HG03159 (cell line): ENCODE measurements at regions not wholly inside any gene's neighbourhood (a gene's known extent, or its start where the extent isn't known, plus 50 kb on each side); places are given as distances from the start of the nearest gene placed in this dataset.
"Not testable (repeated sequence)": the region's sequence is repeated elsewhere in the genome, so short reads cannot be mapped to it uniquely, and the experiment has no call there.

Experiments
- ATAC-seq: cut with Tn5 transposase; IDR thresholded peaks from one replicate; pipeline ENCODE4 v1.9.1; 2021; ENCODE audit warnings: mild to moderate bottlenecking, moderate library complexity; ENCODE audit not compliant: unreplicated experiment

DNA sequence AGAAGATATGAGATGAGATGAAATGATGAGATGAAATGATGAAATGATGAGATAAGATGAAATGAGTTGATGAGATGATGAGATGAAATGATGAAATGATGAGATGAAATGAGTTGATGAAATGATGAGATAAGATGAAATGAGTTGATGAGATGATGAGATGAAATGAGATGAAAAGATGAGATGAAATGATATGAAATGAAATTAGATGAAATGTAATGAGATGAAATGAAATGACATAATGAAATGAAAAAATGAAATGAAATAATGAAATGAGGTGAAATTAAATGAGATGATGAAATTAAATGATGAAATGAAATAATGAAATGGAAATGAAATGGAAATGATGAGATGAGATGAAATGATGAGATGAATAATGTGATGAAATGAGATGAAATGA lies 231.6 kb downstream of the GOLGA6L6 start:
- not testable (repeated sequence) for ATAC-seq

DNA sequence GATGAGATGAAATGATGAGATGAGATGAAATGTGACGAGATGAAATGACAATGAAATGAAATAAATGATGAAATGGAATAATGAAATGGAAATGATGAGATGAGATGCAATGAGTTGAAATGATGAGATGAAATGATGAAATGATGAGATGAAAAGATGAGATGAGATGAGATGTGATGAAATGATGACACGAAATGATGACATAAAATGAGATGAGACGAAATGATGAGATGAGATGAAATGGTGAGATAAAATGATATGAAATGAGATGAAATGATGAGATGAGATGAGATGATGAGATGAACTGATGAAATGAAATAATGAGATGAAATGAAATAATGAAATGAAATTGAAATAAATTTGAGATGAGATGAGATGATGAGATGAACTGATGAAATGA lies 232.2 kb downstream of the GOLGA6L6 start:
- not testable (repeated sequence) for ATAC-seq

DNA sequence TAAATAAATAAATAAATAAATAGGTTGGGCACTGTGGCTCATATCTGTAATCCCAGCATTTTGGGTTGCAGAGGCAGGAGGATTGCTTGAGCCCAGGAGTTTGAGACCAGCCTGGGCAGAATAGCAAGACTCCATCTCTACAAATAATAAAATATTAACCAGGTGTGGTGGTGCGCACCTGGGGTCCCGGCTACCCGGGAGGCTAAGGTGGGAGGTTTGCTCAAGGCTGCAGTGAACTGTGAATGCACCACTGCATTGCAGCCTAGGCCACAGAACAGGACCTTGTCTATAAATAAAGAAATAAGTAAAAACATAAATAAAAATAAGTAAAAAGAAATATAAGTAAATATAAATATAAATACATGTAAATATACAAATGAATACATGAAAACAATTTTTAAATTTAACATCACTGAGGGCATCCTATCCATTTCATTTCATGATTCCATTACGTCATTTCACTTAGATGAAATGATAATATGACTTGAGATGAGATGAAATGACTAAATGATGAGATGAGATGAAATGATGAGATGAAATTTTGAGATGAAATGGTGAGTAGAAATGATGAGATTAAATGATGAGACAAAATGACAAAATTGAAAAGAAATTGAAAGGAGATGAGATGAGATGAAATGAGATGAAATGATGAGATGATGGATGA lies 233.4 kb downstream of the GOLGA6L6 start:
- ATAC-seq = not testable (repeated sequence)

DNA sequence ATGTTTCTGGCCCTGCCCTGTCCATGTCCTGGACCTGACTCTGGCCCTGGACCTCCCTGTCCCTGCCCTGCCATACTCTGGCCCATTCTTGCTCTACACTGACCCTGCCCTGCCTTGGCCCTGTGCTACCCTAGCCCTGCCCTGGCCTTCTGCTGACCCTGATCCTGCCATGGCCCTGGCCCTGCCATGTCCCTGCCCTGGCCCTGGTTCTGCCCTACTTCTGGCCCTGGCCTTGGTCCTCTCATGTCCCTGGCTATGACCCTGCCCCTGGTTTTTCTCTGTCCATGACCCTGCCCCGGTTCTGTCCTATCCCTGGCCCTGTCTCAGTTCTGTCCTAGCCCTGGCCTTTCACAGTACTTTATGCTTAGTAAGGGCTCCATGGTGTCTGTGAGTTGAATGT lies 234.5 kb downstream of the GOLGA6L6 start:
- not testable (repeated sequence) for ATAC-seq

DNA sequence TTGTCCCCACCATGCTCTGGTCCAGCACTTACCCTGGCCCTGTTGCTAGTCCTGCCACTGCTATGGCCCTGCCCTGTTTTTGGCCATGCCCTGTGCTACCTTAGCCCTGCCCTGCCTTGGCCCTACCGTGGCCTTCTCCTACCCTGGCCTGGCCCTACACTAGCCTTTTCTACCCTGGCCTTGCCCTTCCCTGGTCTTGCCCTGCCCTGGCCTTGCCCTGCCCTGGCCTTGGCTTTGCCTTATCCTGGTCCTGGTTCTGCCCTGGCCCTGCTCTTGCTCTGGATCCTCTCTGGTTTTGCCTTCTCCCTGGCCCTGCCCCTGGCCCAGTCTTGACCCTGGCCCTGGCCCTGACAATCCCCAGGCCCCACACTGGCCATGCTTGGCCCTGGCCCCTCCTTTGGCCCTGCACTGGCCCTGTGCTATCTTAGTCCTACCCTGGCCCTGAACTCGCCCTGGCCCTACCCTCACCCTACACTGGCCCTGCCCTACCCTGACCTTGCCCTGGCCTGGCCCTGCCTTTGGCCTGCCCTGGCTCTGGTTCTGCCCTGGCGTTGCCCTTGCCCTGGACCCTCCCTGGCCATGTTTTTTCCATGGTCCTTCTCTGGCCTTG lies 235.0 kb downstream of the GOLGA6L6 start:
- not testable (repeated sequence) for ATAC-seq

DNA sequence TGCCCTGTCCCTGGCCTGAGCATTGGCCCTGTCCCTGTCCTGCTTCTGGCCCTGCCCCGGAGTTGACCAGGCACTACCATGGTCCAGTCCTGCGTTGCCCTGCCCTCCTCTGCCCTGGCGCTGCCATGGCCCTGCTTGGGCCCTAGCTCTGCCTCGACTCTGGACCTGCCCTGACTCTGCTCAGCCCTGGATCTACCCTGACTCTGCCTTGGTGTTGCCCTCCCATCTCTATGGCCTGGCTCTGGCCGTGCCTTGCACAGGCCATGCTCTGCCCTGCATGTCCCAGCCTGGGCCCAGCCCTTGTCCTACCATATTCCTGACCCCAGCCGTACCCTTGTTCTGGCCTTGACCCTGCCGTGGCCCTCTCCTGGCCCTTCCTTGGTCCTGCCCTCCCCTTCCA lies 235.7 kb downstream of the GOLGA6L6 start:
- ATAC-seq = not testable (repeated sequence)

DNA sequence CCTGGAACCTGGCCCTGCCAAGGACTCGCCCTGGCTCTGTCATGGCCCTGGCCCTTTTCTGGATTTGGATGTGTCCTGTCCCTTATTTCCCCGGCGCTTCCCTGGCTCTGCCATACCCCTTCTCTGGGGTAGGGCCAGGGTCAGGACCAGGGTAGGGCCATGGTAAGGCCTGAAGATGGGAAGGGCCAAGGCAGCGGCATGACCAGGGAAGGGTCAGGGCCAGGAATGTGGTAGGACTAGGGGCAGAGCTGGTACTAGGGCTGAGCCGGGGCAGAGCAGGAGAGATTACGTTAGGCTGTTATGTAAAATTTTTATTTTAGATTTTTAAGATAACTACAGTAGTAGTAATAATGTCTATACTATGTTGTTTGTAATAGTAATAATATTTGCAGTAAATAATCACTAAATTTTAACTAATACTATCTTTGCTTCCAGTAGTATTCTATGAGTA lies 236.6 kb downstream of the GOLGA6L6 start:
- not testable (repeated sequence) for ATAC-seq

DNA sequence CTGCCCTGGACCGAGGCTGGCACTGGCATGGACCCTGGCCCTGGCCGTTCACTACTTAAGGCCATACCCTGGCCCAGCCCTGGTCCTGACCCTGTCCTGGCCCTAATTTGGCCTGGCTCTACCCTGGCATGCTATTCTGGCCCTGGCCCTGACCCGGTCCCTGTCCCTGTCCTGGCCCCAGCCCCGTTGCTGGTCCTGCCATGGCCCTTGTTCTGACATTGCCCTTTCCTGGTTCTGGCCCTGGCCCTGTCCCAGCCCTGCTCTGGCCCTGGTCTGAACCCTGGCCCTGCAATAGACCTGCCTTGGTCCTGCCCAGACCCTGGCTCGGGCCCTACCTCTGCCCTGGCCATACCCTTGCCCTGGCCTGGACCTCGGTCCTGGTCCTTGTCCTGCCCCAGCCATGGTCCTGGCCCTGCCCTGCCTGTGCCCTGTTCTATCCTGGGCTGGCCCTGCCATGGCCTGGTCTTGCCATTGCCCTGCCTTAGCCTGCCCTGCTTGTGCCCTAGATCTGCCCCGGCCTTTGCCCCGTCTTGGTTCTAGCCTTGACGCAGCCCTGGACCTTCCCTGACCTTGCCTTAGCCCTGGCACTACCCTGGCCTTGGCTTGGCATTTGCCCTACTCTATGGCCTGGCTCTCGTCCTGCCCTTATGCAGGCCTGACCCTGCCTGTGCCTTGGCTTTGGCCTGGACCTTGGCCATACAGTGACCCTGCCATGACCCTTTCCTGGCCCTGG lies 237.2 kb downstream of the GOLGA6L6 start:
- ATAC-seq = not testable (repeated sequence)

DNA sequence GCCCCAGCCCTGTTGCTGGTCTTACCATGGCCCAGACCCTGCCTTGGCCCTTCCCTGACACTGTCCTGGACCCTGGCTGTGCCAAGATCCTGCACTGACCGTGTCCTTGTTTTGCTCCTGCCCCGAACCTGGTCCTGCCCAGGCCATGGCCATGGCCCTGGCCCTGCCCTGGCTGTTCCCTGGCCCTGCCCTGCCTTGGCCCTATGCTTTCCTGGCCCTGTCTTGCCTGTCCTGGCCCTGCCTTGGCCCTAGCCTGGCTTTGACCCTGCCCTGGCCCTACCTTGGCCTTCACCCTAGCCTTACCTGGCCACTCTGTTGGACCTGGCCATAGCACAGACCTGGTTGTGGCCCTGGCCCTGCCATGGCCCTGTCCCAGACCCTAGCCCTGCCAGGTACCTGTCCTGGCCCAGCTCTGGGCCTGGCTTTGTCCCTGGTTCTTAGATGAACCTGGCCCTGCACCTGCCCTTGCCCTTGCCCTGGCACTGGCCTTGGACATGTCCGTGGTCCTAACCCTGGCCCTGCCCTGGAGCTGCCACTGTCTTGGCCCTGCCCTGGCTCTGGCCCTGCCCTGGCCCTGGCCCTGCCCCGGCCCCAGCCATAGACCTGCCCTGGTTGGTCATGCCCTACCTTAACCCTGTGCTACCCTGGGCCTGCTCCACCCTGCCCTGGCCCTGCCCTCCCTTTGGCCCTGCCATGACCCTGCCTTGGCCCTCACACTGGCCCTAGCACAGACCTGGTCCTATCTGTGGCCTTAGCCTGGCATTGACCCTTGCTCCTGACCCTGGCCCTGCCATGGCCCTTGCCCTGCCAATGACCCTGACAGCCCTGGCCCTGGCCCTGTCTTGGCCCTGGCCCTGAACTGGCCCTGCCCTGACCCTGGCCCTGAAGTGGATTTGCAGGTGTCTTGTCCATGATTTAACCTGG lies 238.1 kb downstream of the GOLGA6L6 start:
- ATAC-seq = not testable (repeated sequence)

DNA sequence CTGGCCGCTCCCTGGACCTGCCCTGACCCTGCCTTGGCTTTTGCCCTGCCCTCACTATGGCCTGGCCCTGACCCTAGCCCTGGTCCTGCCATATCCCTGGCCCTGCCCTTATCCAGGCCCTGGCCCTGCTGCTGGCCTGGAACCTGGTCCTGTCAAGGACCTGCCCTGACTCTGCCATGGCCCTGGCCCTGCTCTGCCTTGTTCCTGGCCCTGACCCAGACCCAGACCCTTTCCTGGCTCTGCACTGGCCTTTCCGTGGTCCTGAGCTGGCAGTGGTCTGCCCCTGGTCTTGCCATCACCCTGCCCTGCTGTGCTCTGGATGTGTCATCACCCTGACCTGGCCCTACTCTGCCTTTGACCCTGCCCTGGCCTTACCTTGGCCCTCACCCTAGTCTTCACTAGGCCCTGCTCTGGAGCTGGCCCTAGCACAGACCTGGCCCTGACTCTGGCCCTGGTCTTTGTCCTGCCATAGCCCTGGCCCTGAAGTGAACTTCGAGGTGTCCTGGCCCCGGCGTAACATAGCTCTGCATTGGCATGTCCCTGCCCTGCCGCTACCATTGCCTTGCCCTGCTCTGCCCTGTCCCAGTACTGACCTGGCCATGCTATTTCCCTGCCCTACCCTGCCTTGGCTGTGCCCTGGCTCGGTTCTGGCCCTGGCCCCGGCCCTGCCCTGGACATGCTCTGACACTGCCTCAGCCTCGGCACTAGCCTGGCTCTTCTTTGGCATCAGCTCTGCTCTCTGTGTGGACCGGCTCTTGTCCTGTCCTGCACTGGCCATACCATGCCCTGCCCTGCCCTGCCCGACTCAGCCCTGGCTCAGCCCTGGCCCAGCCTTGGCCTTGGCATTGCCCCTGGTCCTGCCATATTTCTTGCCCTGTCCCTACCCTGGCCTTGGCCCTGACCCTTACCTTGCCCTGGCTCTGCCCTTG lies 239.2 kb downstream of the GOLGA6L6 start:
- ATAC-seq = not testable (repeated sequence)

DNA sequence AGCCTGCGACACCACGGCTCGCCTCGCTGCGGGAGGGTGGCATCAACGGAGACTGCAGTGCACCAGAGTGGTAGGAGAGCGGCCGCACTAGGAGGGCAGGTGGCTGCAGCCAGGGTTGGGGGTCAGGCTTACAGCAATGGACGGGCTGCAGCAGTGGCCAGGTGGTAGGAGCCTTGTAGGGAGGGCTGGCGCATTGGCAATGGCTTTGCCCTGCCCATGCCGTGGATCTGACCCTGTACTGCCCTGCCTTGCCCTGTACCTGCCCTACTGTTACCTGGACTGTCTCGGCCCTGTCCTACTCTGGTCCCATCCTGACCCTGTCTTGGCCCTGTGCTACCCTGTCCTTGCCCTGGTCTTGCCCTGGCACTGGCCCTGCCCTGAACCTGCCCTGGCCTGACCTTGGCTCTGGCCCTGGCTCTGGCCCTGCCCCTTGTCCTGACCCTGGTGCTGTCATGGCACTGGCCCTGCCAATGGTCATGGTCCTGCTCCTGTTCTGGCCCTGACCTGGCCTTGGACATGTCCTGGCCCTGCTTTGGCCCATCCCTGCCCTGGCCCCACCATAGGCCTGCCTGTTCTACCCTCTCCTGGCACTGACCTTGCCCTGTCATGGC lies 240.0 kb downstream of the GOLGA6L6 start:
- not testable (repeated sequence) for ATAC-seq

DNA sequence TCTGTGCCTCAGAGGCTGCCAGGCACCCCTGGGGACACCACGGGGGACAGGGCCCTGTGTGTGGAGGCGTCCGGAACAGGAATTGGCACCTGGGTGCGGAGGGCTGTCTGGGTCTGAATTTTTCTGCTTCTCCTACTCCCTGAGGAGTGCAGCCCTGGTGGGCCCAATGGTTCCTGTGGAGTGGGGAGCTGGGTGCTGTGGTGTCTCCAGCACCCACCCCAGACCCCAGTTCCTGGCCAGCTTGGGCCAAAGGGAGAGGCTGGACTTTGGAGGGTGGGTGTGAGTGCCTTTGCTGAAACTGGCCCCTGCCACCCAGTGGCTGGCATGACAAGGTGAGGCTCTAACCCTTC lies 240.6 kb downstream of the GOLGA6L6 start:
- not testable (repeated sequence) for ATAC-seq

DNA sequence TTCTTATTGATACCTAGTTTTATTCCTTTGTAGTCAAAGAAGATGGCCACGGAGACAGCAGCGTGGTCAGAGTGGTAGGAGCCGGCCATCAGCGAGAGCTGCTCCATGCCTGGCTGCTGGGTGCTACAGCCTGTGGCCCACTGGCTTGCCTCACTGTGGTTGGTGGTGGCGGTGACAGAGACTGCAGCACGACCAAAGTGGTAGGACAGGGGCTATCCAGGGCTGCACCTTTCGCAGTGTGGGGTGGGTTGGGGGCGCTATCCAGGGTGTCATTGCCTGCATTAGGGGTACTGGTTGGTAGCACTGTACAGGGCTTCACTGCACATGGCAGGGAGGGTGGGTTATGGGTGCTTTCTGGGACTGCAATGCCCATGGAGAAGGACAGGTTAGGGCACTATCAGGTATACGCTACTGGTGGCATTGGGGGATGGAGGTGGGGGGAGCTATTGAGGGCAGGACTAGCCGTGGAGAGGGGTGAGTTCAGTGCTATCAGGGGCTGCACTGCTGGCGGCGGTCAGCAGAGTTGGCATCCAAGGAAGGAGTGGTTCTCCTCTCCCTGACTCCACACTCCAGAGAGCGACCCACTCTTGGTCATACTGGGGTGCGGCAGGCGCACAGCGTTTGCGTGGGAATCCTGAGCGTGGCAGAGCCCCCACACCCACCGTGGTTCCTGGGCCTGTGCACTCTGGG lies 241.1 kb downstream of the GOLGA6L6 start:
- not testable (repeated sequence) for ATAC-seq

DNA sequence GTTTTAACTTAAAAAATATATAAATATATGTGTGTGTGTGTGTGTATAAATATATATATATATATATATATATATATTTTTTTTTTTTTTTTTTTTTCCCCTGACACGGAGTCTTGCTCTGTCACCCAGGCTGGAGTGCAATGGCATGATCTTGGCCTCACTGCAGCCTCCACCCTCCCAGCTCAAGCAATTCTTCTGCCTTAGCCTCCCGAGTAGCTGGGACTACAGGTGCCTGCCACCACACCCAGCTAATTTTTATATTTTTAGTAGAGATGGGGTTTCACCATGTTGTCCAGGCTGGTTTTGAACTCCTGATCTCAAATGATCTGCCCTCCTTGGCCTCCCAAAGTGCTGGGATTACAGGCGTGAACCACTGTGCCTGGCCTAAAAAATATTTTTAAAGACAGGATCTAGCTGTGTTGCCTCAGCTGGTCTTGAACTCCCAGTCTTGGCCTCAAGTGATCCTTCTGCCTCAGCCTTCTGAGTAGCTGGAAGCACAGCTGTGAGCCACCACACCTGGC lies 243.9 kb downstream of the GOLGA6L6 start:
- not testable (repeated sequence) for ATAC-seq

DNA sequence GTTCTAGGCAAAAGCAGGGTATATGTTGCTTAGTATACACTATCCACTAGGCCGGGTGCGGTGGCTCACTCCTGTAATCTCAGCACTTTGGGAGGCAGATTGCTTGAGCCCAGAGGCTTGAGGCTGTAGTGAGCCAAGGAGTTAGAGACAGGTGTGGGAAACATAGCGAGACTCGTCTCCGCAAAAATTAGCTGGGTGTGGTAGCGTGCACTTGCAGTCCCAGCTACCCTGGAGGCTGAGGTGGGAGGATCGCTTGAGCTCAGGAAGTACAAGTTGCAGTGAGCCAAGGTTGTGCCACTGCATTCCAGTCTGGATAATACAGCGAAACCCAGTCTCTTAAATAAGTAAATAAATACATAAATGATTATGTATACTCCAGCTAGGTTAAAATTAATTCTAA lies 245.3 kb downstream of the GOLGA6L6 start:
- ATAC-seq = not testable (repeated sequence)

DNA sequence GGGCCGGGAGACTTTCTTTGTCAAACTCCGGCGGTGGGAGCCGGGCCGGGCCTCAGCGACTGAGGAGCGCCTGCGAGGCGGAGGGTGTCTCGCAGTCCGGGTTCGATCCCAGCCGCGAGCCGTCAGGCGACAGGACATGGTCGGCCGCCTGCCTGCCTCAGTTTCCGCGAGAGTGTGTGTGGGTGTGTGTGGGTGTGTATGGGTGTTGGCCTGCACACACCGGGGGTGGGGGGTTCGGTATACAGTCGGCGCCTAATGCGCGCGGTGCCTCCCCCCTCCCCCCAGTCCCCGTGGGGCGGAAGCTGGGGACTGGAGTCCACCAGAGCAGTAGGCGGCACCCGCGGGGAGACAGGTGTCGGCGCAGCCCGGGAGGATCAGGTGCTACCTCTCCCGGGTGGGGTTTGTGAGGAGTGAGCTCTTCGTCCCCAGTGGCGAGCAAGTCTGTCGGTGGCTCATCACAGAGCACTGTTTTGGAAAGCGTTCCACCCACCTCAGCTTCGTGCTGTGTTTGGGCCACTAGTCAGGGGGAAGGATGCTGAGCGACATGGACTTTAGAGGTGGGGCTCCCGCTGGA lies 246.3 kb downstream of the GOLGA6L6 start:
- ATAC-seq = no peak

DNA sequence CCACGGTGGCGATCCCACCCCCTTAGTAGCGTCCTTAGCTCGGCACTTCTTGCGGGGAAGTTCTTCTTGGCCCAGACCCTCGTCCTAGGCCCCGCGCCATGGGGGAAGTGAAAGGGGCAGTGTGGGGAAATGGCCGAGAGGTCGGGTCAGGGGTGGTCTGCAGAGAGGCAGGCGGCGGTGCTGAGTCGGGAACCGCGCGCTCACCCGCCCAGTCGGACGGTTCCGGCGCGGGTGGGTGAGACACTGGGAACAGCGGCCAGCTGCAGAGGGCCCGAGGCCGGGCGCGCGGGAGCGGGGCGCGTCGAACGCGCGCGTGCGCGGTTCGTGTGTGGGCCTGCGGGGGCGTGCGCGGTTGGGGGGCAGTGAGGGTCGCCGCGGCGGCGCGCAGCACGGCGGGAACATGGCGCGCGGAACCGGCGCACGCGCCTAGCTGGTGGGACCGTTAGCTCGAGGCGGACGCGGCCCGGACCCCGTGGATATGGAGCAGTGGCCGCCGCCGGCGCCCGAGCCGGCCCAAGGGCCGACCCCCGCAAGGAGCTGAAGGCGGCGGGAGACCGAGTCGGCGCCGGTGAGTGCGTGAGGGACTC lies 246.9 kb downstream of the GOLGA6L6 start:
- ATAC-seq = no peak
